ENCODE measurements at regions not wholly inside any gene's neighbourhood (a gene's known extent, or its start where the extent isn't known, plus 50 kb on each side); places are given as distances from the start of the nearest gene placed in this dataset.

GRCh38 chr2:168396131-168396530 is 59.9 kb upstream of the CERS6 start:
- TF ChIP-seq CTCF (IDR thresholded peaks at IDR 0.05) (no peak), POLR2A (IDR thresholded peaks at IDR 0.05) (no peak)
